NOMO-1 (cell line): ENCODE measurements at regions not wholly inside any gene's neighbourhood (a gene's known extent, or its start where the extent isn't known, plus 50 kb on each side); places are given as distances from the start of the nearest gene placed in this dataset.

Experiments
- DNase-seq, 2 experiments: peaks; one replicate each; lab custom pipeline; 2025; ENCODE audit not compliant: unreplicated experiment in 2 of 2; lab: John Stamatoyannopoulos, UW

GRCh38 chr17:74147056-74147835 is 56.2 kb upstream of the RPL38 start:
- no peak for DNase-seq

DNA sequence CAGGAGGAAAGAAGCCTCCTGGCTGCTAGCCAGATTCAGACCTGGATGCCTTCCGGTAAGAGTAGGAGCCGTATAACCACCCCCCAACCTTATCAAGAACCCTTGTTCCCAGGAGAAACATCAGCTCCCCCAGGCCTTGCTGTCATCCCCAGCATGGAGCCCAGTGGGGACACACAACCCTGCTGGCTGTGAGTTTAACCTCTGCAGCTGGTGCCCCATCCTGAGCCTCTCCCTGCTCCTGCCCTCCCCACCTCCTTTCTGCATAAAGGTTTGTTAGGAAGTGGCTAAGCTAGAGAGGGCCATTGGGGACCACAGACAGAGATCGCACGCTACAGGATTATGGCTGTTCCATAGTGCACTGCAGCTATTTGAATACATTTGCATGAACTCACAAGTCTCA is 55.5 kb upstream of the RPL38 start:
- DNase-seq, result no peak

DNA sequence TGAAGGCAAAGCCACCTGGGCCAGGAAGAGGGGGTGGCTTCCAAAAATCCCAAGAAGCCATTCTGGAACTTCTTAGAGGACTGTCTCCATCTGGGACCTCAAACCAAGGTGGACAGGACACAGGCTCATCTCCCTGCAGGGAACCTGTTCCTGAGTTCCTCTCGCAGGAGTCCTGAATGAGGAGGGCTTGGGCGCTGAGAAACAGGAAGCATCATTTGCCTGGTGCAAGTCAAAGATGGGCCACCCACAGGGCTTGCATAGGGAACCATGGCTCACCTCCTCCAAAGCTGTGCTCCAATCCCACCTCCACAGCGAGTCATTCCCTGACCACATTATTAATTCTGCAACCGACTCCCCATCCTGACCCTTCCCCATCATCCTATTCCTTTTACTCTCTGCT is 55.0 kb upstream of the RPL38 start:
- DNase-seq, result no peak

GRCh38 chr17:74148901-74149596 is 54.4 kb upstream of the RPL38 start:
- no peak for DNase-seq

DNA sequence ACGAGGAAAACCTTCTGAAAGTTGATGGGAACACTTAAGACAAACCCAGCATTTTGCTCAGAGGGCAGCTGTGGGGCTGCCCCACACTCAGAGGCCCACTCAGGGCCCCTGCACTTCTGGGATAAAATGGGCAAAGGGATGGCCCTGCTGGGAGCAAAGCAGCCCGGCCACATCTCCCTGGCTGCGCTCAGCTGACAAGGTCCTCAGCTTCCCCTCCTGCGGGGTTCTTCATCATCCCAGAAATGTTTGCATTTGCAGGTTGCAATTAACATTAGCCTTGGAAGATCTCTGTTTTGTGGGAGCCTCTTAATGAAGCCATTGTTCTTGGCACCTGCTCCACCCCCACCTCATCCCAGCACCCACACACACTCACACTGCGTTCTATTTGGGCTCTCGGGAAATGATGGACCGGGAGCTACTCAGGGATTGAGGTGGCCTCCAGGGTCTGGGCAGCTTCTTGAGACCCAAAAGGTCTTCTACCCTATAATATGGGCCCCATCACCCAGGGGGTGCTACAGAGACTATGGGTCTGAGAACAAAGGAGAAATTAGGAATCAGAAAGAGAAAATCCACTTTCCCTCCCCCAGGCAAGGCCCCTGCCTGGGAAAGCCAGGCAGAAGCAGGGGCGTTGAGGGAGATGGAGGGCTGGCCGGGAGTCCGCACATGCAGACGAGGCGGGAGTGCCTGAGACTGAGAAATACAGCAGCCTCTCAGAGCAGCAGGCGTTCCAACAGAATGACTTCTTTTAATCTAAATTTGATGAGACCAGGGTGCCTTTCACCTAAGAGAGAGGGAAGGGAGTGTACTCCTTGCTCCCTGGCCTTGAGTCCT is 53.7 kb upstream of the RPL38 start:
- DNase-seq, result no peak

GRCh38 chr17:74150428-74151025 is 53.0 kb upstream of the RPL38 start:
- DNase-seq, result no peak

GRCh38 chr17:74151551-74152315 is 51.7 kb upstream of the RPL38 start:
- no peak for DNase-seq

GRCh38 chr17:74152591-74153455 is 50.7 kb upstream of the RPL38 start:
- no peak for DNase-seq

GRCh38 chr17:74153456-74153810 is 50.0 kb upstream of the RPL38 start:
- no peak for DNase-seq
